Vagina (tissue), 2 donors: ENCODE measurements at regions not wholly inside any gene's neighbourhood (a gene's known extent, or its start where the extent isn't known, plus 50 kb on each side); places are given as distances from the start of the nearest gene placed in this dataset.

Source experiments
- DNase-seq, 2 donors: peaks; one replicate each; pipeline ENCODE4 v3.0.0-alpha.2; 2017; ENCODE audit errors: extremely low spot score in 2 of 2
- H3K27ac ChIP-seq: fragments of 200-600 bp; sonication (generic); one replicate; pipeline ENCODE4 v1.5.1; 2019
- H3K27me3 ChIP-seq: fragments of 200-600 bp; sonication (generic); one replicate; pipeline ENCODE4 v1.5.1; 2019
- H3K36me3 ChIP-seq, 2 donors: fragments of 200-600 bp; sonication (generic); one replicate each; pipeline ENCODE4 v1.5.1; 2017 to 2019
- H3K4me1 ChIP-seq: fragments of 200-600 bp; sonication (generic); one replicate; pipeline ENCODE4 v1.5.1; 2019
- H3K4me3 ChIP-seq, 2 donors: fragments of 200-600 bp; sonication (generic); 1 replicate in 1 of 2; 2 replicates in 1 of 2; pipeline ENCODE4 v1.5.1; 2016 to 2019
- H3K9me3 ChIP-seq: fragments of 200-600 bp; sonication (generic); one replicate; pipeline ENCODE4 v1.5.1; 2019
- CTCF ChIP-seq, 3 experiments: fragments of 450-650 bp in 2 of 3; fragments of 200-600 bp in 1 of 3; sonication (generic) in 1 of 3; IDR thresholded peaks; one replicate each; pipeline ENCODE4 v1.5.1; 2017 to 2019; ENCODE audit warnings: antibody characterized with exemption in 3 of 3, mild to moderate bottlenecking in 2 of 3, moderate library complexity in 2 of 3
- POLR2A ChIP-seq, 2 donors: fragments of 450-650 bp; IDR thresholded peaks; one replicate each; pipeline ENCODE4 v1.6.1; 2017; ENCODE audit warnings: antibody characterized with exemption in 2 of 2, mild to moderate bottlenecking in 2 of 2, moderate library complexity in 2 of 2
- POLR2AphosphoS5 ChIP-seq, 2 donors: sonication (generic); formaldehyde crosslinking; IDR thresholded peaks; one replicate each; pipeline ENCODE4 v1.9.0; 2017; ENCODE audit warnings: antibody characterized with exemption in 2 of 2, mild to moderate bottlenecking in 2 of 2, low read depth in 1 of 2; ENCODE audit not compliant: insufficient read depth in 1 of 2
- intact Hi-C: fragments of 100-400 bp; cut with DNase I; formaldehyde crosslinking; loops from one replicate; pipeline ENCODE4 v1.15.1; 2023

- DNase-seq = peak in 1 of 2 donors; percentile 40
- intact Hi-C loops = no loop called here
Observed at GRCh38 chr10:130251766-130252165, 115.6 kb downstream of the GLRX3 start.

GRCh38 chr10:130254243-130254642 is 118.1 kb downstream of the GLRX3 start:
- no peaks in the 10 kb centered on the region for H3K4me1 ChIP-seq
- peak in 1 of 2 donors; percentile 1 for DNase-seq
- no peak overlapping the region for H3K4me3 ChIP-seq
- H3K36me3 ChIP-seq = no peaks in the 10 kb centered on the region
- H3K27ac ChIP-seq = no peak overlapping the region
- intact Hi-C loops = no loop called here
- TF ChIP-seq CTCF (IDR thresholded peaks at IDR 0.05) (no peak), POLR2A (IDR thresholded peaks at IDR 0.05) (no peak), POLR2AphosphoS5 (IDR thresholded peaks at IDR 0.05; ENCODE audit: insufficient read depth in 1 of 2, low read depth in 1 of 2) (no peak)
- H3K27me3 ChIP-seq = no peaks in the 10 kb centered on the region
- H3K9me3 ChIP-seq = no peaks in the 10 kb centered on the region

More at GRCh38 chr10:130251766-130252165, 115.6 kb downstream of the GLRX3 start:
- no peak for TF ChIP-seq POLR2A (IDR thresholded peaks at IDR 0.05)
- no peak for TF ChIP-seq CTCF (IDR thresholded peaks at IDR 0.05)
- no peak for TF ChIP-seq POLR2AphosphoS5 (IDR thresholded peaks at IDR 0.05; ENCODE audit: insufficient read depth in 1 of 2, low read depth in 1 of 2)
- no peaks in the 10 kb centered on the region for H3K9me3 ChIP-seq
- no peaks in the 10 kb centered on the region for H3K27me3 ChIP-seq
- no peak overlapping the region for H3K27ac ChIP-seq
- H3K36me3 ChIP-seq = no peaks in the 10 kb centered on the region
- H3K4me3 ChIP-seq = no peak overlapping the region
- H3K4me1 ChIP-seq = no peaks in the 10 kb centered on the region

- TF ChIP-seq CTCF (IDR thresholded peaks at IDR 0.05) (no peak), POLR2AphosphoS5 (IDR thresholded peaks at IDR 0.05; ENCODE audit: insufficient read depth in 1 of 2, low read depth in 1 of 2) (no peak), POLR2A (IDR thresholded peaks at IDR 0.05) (no peak)
- peak in 1 of 2 donors; percentile 42 for DNase-seq
- no peaks in the 10 kb centered on the region for H3K27me3 ChIP-seq
- intact Hi-C loops = no loop called here
- H3K9me3 ChIP-seq = no peaks in the 10 kb centered on the region
- no peaks in the 10 kb centered on the region for H3K4me1 ChIP-seq
- H3K36me3 ChIP-seq = no peaks in the 10 kb centered on the region
- H3K4me3 ChIP-seq = no peak overlapping the region
- no peak overlapping the region for H3K27ac ChIP-seq
Observed at GRCh38 chr10:130254662-130255061, 118.5 kb downstream of the GLRX3 start.

- peak in 1 of 2 donors; percentile 52 for DNase-seq
- TF ChIP-seq POLR2AphosphoS5 (IDR thresholded peaks at IDR 0.05; ENCODE audit: insufficient read depth in 1 of 2, low read depth in 1 of 2) (no peak), CTCF (IDR thresholded peaks at IDR 0.05) (no peak), POLR2A (IDR thresholded peaks at IDR 0.05) (no peak)
- Histone ChIP-seq H3K36me3 (no peaks in the 10 kb centered on the region), H3K27ac (no peak overlapping the region), H3K4me3 (no peak overlapping the region), H3K27me3 (no peaks in the 10 kb centered on the region), H3K9me3 (no peaks in the 10 kb centered on the region), H3K4me1 (no peaks in the 10 kb centered on the region)
- intact Hi-C loops = no loop called here
Observed at GRCh38 chr10:130255777-130256176, 119.6 kb downstream of the GLRX3 start.

GRCh38 chr10:130257897-130258296 is 121.7 kb downstream of the GLRX3 start:
- no peaks in the 10 kb centered on the region for H3K9me3 ChIP-seq
- no peak overlapping the region for H3K27ac ChIP-seq
- intact Hi-C loops = no loop called here
- no peaks in the 10 kb centered on the region for H3K27me3 ChIP-seq
- H3K4me1 ChIP-seq = no peaks in the 10 kb centered on the region
- H3K36me3 ChIP-seq = no peaks in the 10 kb centered on the region
- DNase-seq = peak in 1 of 2 donors; percentile 34
- TF ChIP-seq POLR2AphosphoS5 (IDR thresholded peaks at IDR 0.05; ENCODE audit: insufficient read depth in 1 of 2, low read depth in 1 of 2) (no peak), CTCF (IDR thresholded peaks at IDR 0.05) (no peak), POLR2A (IDR thresholded peaks at IDR 0.05) (no peak)
- no peak overlapping the region for H3K4me3 ChIP-seq
